ENCODE measurements at regions not wholly inside any gene's neighbourhood (a gene's known extent, or its start where the extent isn't known, plus 50 kb on each side); places are given as distances from the start of the nearest gene placed in this dataset.

- no peak for DNase-seq (ENCODE audit: low spot score)
- Histone ChIP-seq H3K9ac (ENCODE audit: low read depth in 1 of 2, low read length in 2 of 2) (peak overlapping the region in 1 of 2 donors; percentile 6), H3K4me1 (ENCODE audit: control insufficient read depth in 4 of 4, insufficient read depth in 4 of 4, low read length in 3 of 4) (peaks cover 5 to 51% (median 45%) of the 10 kb centered on the region in 4 donors), H3K27ac (ENCODE audit: low read depth in 1 of 2, low read length in 2 of 2) (peak overlapping the region; percentile 20 to 51), H3K27me3 (ENCODE audit: control insufficient read depth in 4 of 4, insufficient read depth in 4 of 4, low read length in 3 of 4) (no peaks in the 10 kb centered on the region), H3K4me3 (ENCODE audit: low read depth in 1 of 3, low read length in 3 of 3) (no peak overlapping the region), H3K36me3 (ENCODE audit: control insufficient read depth in 4 of 4, insufficient read depth in 3 of 4, low read depth in 1 of 4, low read length in 3 of 4) (no peaks in the 10 kb centered on the region), H3K9me3 (ENCODE audit: control insufficient read depth in 4 of 4, low read length in 3 of 4) (no peaks in the 10 kb centered on the region)
- TF ChIP-seq RXRA (IDR thresholded peaks at IDR 0.05): peak in 1 of 2 donors; percentile 46
- no peak for TF ChIP-seq TAF1 (conservative IDR thresholded peaks at IDR 0.05)
- peak in 1 of 2 donors; percentile 25 for TF ChIP-seq RAD21 (IDR thresholded peaks at IDR 0.05)
- peak; percentile 41 to 64 for TF ChIP-seq HNF4A (conservative IDR thresholded peaks at IDR 0.05)
- no peak for TF ChIP-seq FOXA1 (IDR thresholded peaks at IDR 0.05)
- 53% methylated on average over 21 of the region's 21 CpGs for WGBS
Observed at GRCh38 chr9:134272302-134273023, 53.8 kb upstream of the RXRA start.

GRCh38 chr9:134273647-134274046, 52.6 kb upstream of the RXRA start:
- Histone ChIP-seq H3K27ac (ENCODE audit: low read depth in 1 of 2, low read length in 2 of 2) (no peak overlapping the region), H3K9ac (ENCODE audit: low read depth in 1 of 2, low read length in 2 of 2) (no peak overlapping the region), H3K4me1 (ENCODE audit: control insufficient read depth in 4 of 4, insufficient read depth in 4 of 4, low read length in 3 of 4) (peaks cover 5 to 39% (median 33%) of the 10 kb centered on the region in 4 donors), H3K4me3 (ENCODE audit: low read depth in 1 of 3, low read length in 3 of 3) (no peak overlapping the region), H3K9me3 (ENCODE audit: control insufficient read depth in 4 of 4, low read length in 3 of 4) (no peaks in the 10 kb centered on the region), H3K36me3 (ENCODE audit: control insufficient read depth in 4 of 4, insufficient read depth in 3 of 4, low read depth in 1 of 4, low read length in 3 of 4) (no peaks in the 10 kb centered on the region), H3K27me3 (ENCODE audit: control insufficient read depth in 4 of 4, insufficient read depth in 4 of 4, low read length in 3 of 4) (no peaks in the 10 kb centered on the region)
- no peak for DNase-seq (ENCODE audit: low spot score)
- TF ChIP-seq FOXA1 (IDR thresholded peaks at IDR 0.05): no peak
- TF ChIP-seq RAD21 (IDR thresholded peaks at IDR 0.05): no peak
- TF ChIP-seq NR2F2 (IDR thresholded peaks at IDR 0.05): no peak
- no peak for TF ChIP-seq MAX (IDR thresholded peaks at IDR 0.05)
- TF ChIP-seq FOXA2 (IDR thresholded peaks at IDR 0.05): no peak
- no peak for TF ChIP-seq TAF1 (conservative IDR thresholded peaks at IDR 0.05)
- no peak for TF ChIP-seq CTCF (IDR thresholded peaks at IDR 0.05; ENCODE audit: low read depth, low read length, missing input control)
- no peak for TF ChIP-seq EGR1 (IDR thresholded peaks at IDR 0.05; ENCODE audit: low read depth in 2 of 2)
- TF ChIP-seq YY1 (IDR thresholded peaks at IDR 0.05): no peak
- no peak for TF ChIP-seq SP1 (IDR thresholded peaks at IDR 0.05)
- TF ChIP-seq REST (IDR thresholded peaks at IDR 0.05): no peak
- TF ChIP-seq JUND (IDR thresholded peaks at IDR 0.05): no peak
- no peak for TF ChIP-seq ZBTB33 (IDR thresholded peaks at IDR 0.05)
- WGBS: 97% methylated on average over 5 of the region's 5 CpGs
